HG03558 (cell line): ENCODE measurements at regions not wholly inside any gene's neighbourhood (a gene's known extent, or its start where the extent isn't known, plus 50 kb on each side); places are given as distances from the start of the nearest gene placed in this dataset.
"Not testable (repeated sequence)": the region's sequence is repeated elsewhere in the genome, so short reads cannot be mapped to it uniquely, and the experiment has no call there.

ENCODE experiments used
- ATAC-seq: cut with Tn5 transposase; IDR thresholded peaks from one replicate; pipeline ENCODE4 v1.9.1; 2021; ENCODE audit warnings: moderate number of reproducible peaks; ENCODE audit not compliant: unreplicated experiment; ENCODE audit errors: extremely low read depth

- ATAC-seq: not testable (repeated sequence)
Observed at GRCh38 chr7:150093897-150094296, 220.1 kb downstream of the ATP6V0E2 start.

GRCh38 chr7:150096213-150096994 lies 222.6 kb downstream of the ATP6V0E2 start:
- not testable (repeated sequence) for ATAC-seq

DNA sequence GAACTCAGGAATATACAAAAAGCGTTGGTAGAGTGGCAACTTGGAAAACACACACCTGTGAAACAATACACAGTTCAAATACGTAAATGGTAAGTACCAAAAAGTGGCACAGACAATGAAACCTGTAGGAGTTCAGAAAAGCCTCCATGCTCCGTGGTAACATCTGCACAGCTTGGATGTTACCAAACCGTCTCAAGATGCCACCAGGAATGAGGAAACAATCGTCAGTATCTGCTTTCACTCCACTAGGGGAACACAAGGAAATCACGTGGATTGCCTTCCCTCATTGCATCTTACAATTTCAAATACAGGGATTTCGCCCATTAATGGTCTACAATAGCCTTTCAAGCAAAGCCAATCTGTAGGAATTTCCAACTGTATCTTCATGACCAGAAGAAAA lies 224.6 kb upstream of the LRRC61 start:
- ATAC-seq: not testable (repeated sequence)

- not testable (repeated sequence) for ATAC-seq
Observed at GRCh38 chr7:150101282-150101681, 221.9 kb upstream of the LRRC61 start.

DNA sequence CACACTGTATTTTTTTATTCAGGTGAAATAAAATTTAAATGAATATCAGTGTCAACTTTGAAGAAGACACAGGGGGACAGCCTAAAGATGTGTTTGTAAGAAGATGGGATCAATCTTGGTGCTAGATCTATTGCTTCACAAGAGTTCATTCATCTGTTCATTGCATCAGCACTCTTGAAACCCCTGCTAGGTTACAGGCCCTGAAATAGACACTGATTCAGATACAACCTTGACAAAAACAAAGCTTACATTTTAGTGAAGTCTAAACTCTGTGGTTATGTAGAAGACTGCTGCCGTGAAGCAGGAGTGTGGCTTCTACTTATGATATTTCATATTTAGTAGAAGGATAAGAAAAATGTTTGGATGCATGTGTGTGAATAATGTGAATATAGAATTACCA lies 215.9 kb upstream of the LRRC61 start:
- ATAC-seq: not testable (repeated sequence)

- ATAC-seq: not testable (repeated sequence)
Observed at GRCh38 chr7:150110375-150110820, 212.8 kb upstream of the LRRC61 start.

DNA sequence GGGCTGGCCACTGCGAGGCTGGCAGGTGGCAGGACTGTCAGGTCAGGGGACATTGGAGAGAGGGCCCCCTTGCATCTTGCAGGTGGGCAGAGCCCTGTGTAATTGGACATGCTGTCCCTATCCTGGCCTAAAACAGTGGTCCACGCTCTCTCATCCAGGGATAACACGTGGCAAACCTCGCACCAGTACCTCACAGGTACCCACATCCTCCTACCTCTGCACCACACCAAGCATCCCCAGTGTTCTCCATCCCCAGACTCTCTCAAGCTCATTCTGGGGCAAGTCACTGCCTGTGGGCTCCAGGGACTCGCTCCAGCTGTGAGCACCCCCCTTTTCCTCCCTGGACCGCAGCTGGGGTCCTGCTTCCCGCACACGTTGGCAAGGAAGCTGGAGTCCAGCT lies 212.3 kb upstream of the LRRC61 start:
- ATAC-seq: not testable (repeated sequence)

DNA sequence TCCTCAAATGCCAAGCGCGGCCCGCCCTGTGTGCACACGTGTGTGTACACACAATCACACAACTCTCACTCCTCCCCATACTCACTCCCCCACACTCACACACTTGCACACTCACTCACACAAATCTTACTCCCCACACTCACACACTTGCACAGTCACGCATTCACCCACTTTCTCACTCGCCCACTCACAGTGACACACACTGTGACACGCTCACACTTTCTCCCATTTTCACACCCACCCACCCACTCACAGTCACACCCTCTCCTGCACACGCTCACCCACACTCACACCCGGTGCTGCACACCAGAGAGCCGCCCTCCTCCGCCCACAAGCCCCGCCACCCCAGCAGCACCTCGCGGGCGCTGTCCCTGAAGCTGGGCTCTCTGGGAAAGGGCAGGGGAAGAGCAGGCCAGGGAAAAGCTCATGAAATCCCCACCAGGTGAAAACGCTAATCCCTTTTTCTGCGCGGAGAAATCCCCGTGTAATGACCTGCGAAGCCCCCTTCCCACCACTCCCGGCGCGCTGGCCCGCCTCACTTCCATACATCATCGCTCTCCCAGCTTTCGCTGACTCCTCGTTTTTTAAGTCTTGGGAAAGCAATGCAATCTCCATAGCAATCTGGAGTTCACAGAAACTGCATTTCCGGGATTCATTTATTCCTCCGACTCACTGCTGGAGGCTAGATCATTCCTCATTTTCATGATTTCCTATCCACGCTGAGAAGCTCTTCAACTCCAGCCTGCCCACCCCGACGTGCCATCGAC lies 211.6 kb upstream of the LRRC61 start:
- ATAC-seq: not testable (repeated sequence)

GRCh38 chr7:150113301-150113700 lies 209.9 kb upstream of the LRRC61 start:
- ATAC-seq: not testable (repeated sequence)

DNA sequence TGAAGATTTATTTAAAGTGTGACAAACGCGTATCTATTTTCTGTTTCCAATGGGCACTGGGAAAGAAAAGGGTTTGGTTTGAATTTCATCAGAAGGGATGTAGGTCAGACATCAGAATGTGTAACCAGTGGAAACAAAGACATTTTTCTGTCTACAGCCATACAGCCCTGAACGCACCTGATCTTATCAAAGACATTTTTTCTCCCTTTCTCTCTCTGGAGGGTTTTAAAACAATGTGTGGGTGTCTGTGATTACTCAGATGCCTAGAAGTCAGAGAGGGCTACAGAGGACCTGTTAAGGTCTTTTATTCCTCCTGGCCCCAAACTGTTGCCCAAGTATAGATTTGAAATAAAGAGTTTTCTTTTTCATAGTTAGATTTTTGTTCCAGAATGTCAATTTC lies 208.6 kb upstream of the LRRC61 start:
- not testable (repeated sequence) for ATAC-seq

DNA sequence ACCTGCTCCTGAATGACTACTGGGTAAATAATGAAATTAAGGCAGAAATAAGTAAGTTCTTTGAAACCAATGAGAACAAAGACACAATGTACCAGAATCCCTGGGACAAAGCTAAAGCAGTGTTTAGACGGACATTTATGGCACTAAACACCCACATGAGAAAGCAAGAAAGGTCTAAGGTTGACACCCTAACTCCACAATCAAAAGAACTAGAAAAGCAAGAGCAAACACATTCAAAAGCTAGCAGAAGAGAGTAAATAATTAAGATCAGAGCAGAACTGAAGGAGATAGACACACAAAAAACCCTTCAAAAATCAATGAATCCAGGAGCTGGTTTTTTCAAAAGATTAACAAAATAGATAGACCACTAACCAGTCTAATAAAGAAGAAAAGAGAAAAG lies 203.2 kb upstream of the LRRC61 start:
- not testable (repeated sequence) for ATAC-seq

GRCh38 chr7:150125831-150126230 lies 197.3 kb upstream of the LRRC61 start:
- not testable (repeated sequence) for ATAC-seq

- ATAC-seq: not testable (repeated sequence)
Observed at GRCh38 chr7:150134451-150134850, 188.7 kb upstream of the LRRC61 start.

GRCh38 chr7:150135620-150136190 lies 187.4 kb upstream of the LRRC61 start:
- ATAC-seq: not testable (repeated sequence)

DNA sequence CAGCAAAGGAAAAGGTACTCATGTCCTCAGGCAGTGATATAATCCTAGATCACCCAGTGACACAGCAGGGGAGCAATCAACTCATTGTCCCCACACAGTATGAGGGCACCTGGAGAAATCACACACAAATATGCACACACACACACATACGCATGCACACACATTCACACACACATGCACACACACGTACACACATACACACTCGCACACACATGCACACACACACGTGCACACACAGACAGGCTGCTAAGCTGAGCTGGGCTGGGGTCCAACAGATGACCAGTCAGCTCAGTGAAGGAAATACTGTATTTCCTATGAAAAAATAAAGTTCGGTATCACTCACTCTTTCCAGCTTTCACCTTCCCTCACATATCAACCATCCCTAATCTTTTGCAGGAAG lies 183.3 kb upstream of the LRRC61 start:
- not testable (repeated sequence) for ATAC-seq

DNA sequence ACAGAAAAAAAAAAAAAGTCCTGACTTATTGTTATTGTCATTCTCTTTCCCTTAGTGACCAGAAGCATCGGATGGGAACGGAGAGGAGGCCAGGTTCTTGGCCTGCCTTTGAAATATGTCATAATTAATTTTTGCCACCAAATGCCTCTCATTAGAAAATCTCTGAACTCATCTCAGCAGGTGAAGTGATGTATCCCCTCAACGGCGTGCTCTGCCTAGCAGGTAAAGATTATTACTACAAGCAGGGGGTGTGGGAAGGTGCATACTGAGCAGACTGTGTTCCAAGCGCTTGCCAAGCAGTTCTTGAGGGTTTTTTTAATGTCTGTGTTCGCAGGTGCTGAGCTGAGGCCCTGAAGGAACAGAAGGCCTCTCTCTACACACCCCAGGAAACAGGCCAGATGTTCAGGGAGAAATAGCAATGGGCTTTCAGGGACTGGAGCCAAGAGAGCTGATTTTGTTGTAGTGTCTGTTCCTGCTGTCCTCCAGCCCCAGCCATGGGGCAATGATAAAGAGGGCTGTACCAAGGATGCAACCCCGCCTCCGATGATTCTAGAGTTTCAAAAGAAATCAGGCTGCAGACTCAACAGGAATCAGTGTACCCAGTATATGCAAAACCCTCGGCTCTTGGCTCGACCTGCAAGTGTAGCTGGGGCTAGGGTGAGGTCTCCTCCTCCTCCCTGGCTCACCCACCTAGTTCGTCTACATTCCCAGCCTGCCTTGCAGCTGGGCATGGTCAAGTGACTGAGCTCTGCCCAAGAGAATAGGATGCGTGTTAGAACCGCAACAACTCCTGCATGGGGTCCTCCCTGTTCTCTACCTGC lies 181.4 kb upstream of the LRRC61 start:
- ATAC-seq: not testable (repeated sequence)

DNA sequence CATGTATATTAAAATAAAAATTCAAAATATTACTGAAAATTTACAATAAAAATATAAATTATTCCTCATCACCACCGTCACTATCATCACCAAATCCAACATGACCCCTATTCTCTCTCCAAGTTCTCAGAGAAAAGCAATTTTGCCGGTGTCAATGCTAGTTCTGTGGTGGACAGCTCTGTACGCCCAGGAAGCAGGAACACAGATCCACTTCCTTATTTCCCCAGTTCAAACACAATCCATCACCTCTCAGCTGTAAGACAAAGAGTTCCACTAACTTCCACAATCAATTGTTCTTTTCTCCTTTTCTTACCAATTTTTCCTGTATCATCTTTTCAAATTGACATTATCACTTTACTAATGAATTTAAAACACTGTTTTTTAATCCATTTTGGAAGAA lies 177.0 kb upstream of the LRRC61 start:
- ATAC-seq: not testable (repeated sequence)

GRCh38 chr7:150147524-150147923 lies 175.6 kb upstream of the LRRC61 start:
- ATAC-seq: not testable (repeated sequence)

- not testable (repeated sequence) for ATAC-seq
Observed at GRCh38 chr7:150156015-150156414, 167.1 kb upstream of the LRRC61 start.

DNA sequence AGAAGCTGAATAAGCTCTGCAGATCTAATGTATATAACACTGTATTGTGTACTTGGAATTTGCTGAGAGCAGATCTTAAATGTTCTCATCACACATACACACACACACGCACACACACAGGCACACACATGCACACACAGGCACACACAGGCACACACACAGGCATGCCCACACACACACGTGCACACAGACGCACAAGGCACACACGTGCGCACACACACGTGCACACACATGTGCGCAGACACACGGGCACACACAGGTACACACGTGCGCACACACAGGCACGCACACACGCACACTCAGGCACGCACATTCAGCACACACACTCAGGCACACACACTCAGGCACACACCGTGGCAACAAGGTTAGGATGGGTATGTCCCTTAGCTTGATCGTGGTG lies 164.5 kb upstream of the LRRC61 start:
- ATAC-seq: not testable (repeated sequence)
